Panc1 (cell line): ENCODE measurements at regions not wholly inside any gene's neighbourhood (a gene's known extent, or its start where the extent isn't known, plus 50 kb on each side); places are given as distances from the start of the nearest gene placed in this dataset.
A peak's percentile ranks its signal among the peaks of the same experiment; 100 is the strongest.

ENCODE experiments used
- ATAC-seq: fragments of 200-7000 bp; cut with Tn5 transposase; 2 replicates; pipeline ENCODE4 v1.9.1; 2020; ENCODE audit warnings: mild to moderate bottlenecking, moderate library complexity
- BruUV-seq: library from RNA; stranded (reverse); fragments of 400-500 nt; replicated peaks from 2 replicates; lab custom pipeline; 2021; lab: Mats Ljungman, UMichigan
- CTCF ChIA-PET: fragments of 300-600 bp; sonication (Branson Sonifier 250); formaldehyde crosslinking; loops from one replicate; lab custom pipeline; 2022; ENCODE audit warnings: antibody characterized with exemption; lab: Charles Lee
- POLR2A ChIA-PET: fragments of 300-600 bp; sonication (Branson Sonifier 250); formaldehyde crosslinking; loops from one replicate; lab custom pipeline; 2022; ENCODE audit warnings: antibody characterized with exemption; lab: Charles Lee
- DNase-seq: peaks from one replicate; pipeline ENCODE4 v3.0.0-alpha.2; 2010; ENCODE audit warnings: low read depth, low spot score
- H3K27ac ChIP-seq: 2 replicates; pipeline ENCODE4 v1.5.1; 2011; ENCODE audit warnings: mild to moderate bottlenecking, low read length, inconsistent platforms
- H3K27me3 ChIP-seq: fragments of 200-500 bp; sonication (Bioruptor generic); 2 replicates; pipeline ENCODE4 v1.6.0; 2014; ENCODE audit warnings: low read length, inconsistent platforms; ENCODE audit not compliant: control insufficient read depth, insufficient read depth
- H3K36me3 ChIP-seq: fragments of 200-500 bp; sonication (Bioruptor generic); 2 replicates; pipeline ENCODE4 v1.5.1; 2014; ENCODE audit warnings: inconsistent platforms, mild to moderate bottlenecking, low read length, moderate library complexity; ENCODE audit not compliant: control insufficient read depth, insufficient read depth
- H3K4me1 ChIP-seq: 2 replicates; pipeline ENCODE4 v1.5.1; 2011; ENCODE audit warnings: inconsistent platforms, mild to moderate bottlenecking, low read length, moderate library complexity; ENCODE audit not compliant: control insufficient read depth, insufficient read depth
- H3K4me3 ChIP-seq, 2 experiments: 2 replicates each; pipeline ENCODE4 v1.5.1; 2011 to 2012; ENCODE audit warnings: low read depth in 2 of 2, low read length in 2 of 2, mild to moderate bottlenecking in 2 of 2, inconsistent platforms in 1 of 2, moderate library complexity in 1 of 2
- H3K9me3 ChIP-seq: fragments of 200-500 bp; sonication (Bioruptor generic); 2 replicates; pipeline ENCODE4 v1.5.1; 2014; ENCODE audit warnings: low read depth, mild to moderate bottlenecking, inconsistent platforms, low read length, moderate library complexity; ENCODE audit not compliant: control insufficient read depth, insufficient read depth
- POLR2AphosphoS5 ChIP-seq: IDR thresholded peaks from 2 replicates; pipeline ENCODE4 v1.6.1; 2012; ENCODE audit warnings: mild to moderate bottlenecking, low read depth, low read length, moderate library complexity
- REST ChIP-seq, 2 experiments: IDR thresholded peaks; 2 replicates each; pipeline ENCODE4 v1.6.1; 2011 to 2012; ENCODE audit warnings: low read depth in 2 of 2, control low read depth in 1 of 2, low read length in 1 of 2, mild to moderate bottlenecking in 1 of 2, moderate library complexity in 1 of 2; ENCODE audit not compliant: insufficient read depth in 1 of 2
- SIN3A ChIP-seq: IDR thresholded peaks from 2 replicates; pipeline ENCODE4 v1.6.1; 2012; ENCODE audit warnings: low read depth, mild to moderate bottlenecking, low read length, moderate library complexity, borderline replicate concordance; ENCODE audit not compliant: insufficient read depth
- TCF7L2 ChIP-seq: IDR thresholded peaks from 2 replicates; pipeline ENCODE4 v1.6.1; 2011; ENCODE audit warnings: mild to moderate bottlenecking, low read depth, low read length, inconsistent platforms
- in situ Hi-C: cut with HindIII; loops from 2 replicates; pipeline ENCODE4 v1.10.0; 2016; ENCODE audit warnings: low sequenced_read_pairs, low pct_unique_long_range_greater_than_20kb
- intact Hi-C: fragments of 100-400 bp; cut with micrococcal nuclease; formaldehyde crosslinking; loops from one replicate; pipeline ENCODE4 v1.10.0; 2022; ENCODE audit not compliant: unreplicated experiment
- TF ChIP-seq, protein P1 (sequence below): fragments of 450-650 bp; IDR thresholded peaks from 2 replicates; pipeline ENCODE4 v1.5.1; 2017; ENCODE audit warnings: mild to moderate bottlenecking

DNA sequence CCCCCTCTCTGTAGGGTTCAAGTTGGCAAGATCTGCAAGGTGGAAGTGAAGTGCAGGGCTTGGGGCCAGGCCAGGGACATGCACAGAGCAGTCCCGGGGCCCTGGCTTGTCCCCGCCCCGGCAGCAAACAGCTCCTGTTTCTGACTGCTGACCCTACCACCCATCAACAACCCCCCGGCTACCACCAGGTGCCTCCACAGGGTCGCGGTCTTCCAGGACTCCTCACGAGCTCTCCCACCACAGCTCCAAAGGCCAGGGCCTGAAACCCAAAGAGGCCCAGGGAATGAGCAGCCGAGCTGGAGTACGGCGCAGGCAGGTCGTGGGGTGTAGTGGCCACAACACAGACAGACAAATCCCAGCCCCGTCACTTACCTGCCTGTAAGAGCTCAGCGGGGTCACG, 121.3 kb upstream of the SMAD3 start:
- TF ChIP-seq REST (IDR thresholded peaks at IDR 0.05; ENCODE audit: insufficient read depth in 1 of 2, low read depth in 2 of 2, low read length in 1 of 2) = no peak
- TF ChIP-seq, protein P1, sequence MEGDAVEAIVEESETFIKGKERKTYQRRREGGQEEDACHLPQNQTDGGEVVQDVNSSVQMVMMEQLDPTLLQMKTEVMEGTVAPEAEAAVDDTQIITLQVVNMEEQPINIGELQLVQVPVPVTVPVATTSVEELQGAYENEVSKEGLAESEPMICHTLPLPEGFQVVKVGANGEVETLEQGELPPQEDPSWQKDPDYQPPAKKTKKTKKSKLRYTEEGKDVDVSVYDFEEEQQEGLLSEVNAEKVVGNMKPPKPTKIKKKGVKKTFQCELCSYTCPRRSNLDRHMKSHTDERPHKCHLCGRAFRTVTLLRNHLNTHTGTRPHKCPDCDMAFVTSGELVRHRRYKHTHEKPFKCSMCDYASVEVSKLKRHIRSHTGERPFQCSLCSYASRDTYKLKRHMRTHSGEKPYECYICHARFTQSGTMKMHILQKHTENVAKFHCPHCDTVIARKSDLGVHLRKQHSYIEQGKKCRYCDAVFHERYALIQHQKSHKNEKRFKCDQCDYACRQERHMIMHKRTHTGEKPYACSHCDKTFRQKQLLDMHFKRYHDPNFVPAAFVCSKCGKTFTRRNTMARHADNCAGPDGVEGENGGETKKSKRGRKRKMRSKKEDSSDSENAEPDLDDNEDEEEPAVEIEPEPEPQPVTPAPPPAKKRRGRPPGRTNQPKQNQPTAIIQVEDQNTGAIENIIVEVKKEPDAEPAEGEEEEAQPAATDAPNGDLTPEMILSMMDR = no peak
- no peak for TF ChIP-seq SIN3A
- TF ChIP-seq POLR2AphosphoS5 = no peak
- no peak for TF ChIP-seq TCF7L2
- intact Hi-C loops = loop anchor here (5.0 kb wide), 3 partner anchors 37 to 253 kb away; no protein-coding TSS in a partner anchor
- Histone ChIP-seq H3K9me3 (no peaks in the 10 kb centered on the region), H3K4me3 (no peak overlapping the region), H3K4me1 (peaks cover 88% of the 10 kb centered on the region), H3K36me3 (no peaks in the 10 kb centered on the region), H3K27ac (peak overlapping the region; percentile 100), H3K27me3 (no peaks in the 10 kb centered on the region)
- CTCF ChIA-PET = interaction anchor here (0.5 to 2.6 kb wide), 11 partner anchors 13 to 499 kb away, joined by 3 to 12 read pairs (median 3); no protein-coding TSS in a partner anchor
- DNase-seq (no peak), ATAC-seq (peak; percentile 10)
- POLR2A ChIA-PET = interaction anchor here (0.6 to 0.7 kb wide), 3 partner anchors 61 to 241 kb away, joined by 4 to 8 read pairs (median 4); no protein-coding TSS in a partner anchor
- no TSS peak for BruUV-seq
- in situ Hi-C loops = no loop called here

DNA sequence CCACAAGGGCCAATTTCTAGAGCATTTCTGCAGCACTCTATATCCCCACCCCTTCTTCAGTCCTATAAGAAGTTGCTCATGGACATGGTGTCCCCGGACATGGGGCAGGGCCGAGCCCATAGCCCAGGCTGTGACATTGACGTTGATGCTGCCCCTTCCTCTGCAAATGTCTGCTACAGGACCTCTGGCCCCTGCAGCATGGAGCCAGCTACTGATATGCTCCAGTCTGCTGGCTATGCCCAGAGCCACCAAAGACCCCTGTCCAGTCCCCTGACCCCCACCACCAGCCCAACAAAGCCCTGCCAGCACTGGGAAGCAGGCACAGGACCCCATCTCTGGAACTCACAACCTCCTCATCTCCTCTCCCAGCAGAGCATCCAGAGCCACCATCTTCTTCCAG, 120.1 kb upstream of the SMAD3 start:
- peak overlapping the region; percentile 100 for H3K27ac ChIP-seq
- POLR2A ChIA-PET = interaction anchor here (0.5 to 0.7 kb wide), 2 partner anchors 102 to 162 kb away, joined by 12 to 15 read pairs; no protein-coding TSS in a partner anchor
- BruUV-seq = no TSS peak
- no peak overlapping the region for H3K4me3 ChIP-seq
- peaks cover 3% of the 10 kb centered on the region; the same call in 1 of the 2 replicates for H3K9me3 ChIP-seq
- intact Hi-C loops = loop anchor here (5.0 kb wide), 2 partner anchors 197 to 357 kb away; no protein-coding TSS in a partner anchor
- no peak for DNase-seq
- H3K4me1 ChIP-seq = peaks cover 76% of the 10 kb centered on the region
- no peak for ATAC-seq
- H3K36me3 ChIP-seq = no peaks in the 10 kb centered on the region
- TF ChIP-seq SIN3A = no peak
- TF ChIP-seq, protein P1 = no peak
- TF ChIP-seq POLR2AphosphoS5 = no peak
- CTCF ChIA-PET = interaction anchor here (1.1 to 2.6 kb wide), 3 partner anchors 14 to 887 kb away, joined by 3 to 12 read pairs (median 3); no protein-coding TSS in a partner anchor
- no peaks in the 10 kb centered on the region for H3K27me3 ChIP-seq
- in situ Hi-C loops = no loop called here
